ENCODE measurements at regions not wholly inside any gene's neighbourhood (a gene's known extent, or its start where the extent isn't known, plus 50 kb on each side); places are given as distances from the start of the nearest gene placed in this dataset.

DNA sequence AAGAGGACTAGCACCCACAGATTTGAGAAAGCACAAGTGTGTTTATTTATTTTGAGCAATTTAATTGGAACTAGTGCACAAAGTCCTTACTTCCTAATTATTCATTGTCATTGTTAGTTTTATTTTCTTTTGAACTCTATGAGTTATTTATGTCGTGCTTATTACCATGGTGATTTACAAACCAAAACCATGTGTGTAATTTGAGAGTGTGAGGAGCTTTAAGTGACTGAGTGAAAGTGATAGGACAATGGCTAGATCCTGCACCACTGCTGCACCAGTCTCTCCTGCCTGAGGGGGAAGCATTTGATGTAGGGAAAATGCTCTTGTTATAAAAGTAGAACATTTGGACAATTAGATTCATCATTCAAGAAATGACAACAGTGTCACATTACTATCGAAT lies 172.3 kb upstream of the KLF12 start:
- TF ChIP-seq, protein P1, sequence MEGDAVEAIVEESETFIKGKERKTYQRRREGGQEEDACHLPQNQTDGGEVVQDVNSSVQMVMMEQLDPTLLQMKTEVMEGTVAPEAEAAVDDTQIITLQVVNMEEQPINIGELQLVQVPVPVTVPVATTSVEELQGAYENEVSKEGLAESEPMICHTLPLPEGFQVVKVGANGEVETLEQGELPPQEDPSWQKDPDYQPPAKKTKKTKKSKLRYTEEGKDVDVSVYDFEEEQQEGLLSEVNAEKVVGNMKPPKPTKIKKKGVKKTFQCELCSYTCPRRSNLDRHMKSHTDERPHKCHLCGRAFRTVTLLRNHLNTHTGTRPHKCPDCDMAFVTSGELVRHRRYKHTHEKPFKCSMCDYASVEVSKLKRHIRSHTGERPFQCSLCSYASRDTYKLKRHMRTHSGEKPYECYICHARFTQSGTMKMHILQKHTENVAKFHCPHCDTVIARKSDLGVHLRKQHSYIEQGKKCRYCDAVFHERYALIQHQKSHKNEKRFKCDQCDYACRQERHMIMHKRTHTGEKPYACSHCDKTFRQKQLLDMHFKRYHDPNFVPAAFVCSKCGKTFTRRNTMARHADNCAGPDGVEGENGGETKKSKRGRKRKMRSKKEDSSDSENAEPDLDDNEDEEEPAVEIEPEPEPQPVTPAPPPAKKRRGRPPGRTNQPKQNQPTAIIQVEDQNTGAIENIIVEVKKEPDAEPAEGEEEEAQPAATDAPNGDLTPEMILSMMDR (IDR thresholded peaks at IDR 0.05): no peak
- TF ChIP-seq POLR2A (IDR thresholded peaks at IDR 0.05) (no peak), POLR2AphosphoS5 (IDR thresholded peaks at IDR 0.05) (no peak)

Data from breast epithelium (tissue), 3 donors.